ENCODE measurements at regions not wholly inside any gene's neighbourhood (a gene's known extent, or its start where the extent isn't known, plus 50 kb on each side); places are given as distances from the start of the nearest gene placed in this dataset.
"Not testable (repeated sequence)": the region's sequence is repeated elsewhere in the genome, so short reads cannot be mapped to it uniquely, and the experiment has no call there.

- TF ChIP-seq CTCF (IDR thresholded peaks at IDR 0.05) = no peak
- Histone ChIP-seq H3K36me3 (no peaks in the 10 kb centered on the region), H3K4me3 (no peak overlapping the region), H3K27me3 (no peaks in the 10 kb centered on the region), H3K27ac (no peak overlapping the region), H3K9me3 (peaks cover 0 to 9% of the 10 kb centered on the region in 2 donors), H3K4me1 (no peaks in the 10 kb centered on the region)
- no peak for DNase-seq (ENCODE audit: low spot score)
Measured at GRCh38 chr17:83162035-83162745, 82.8 kb downstream of the METRNL start.

GRCh38 chr17:83164490-83164889 lies 85.1 kb downstream of the METRNL start:
- peaks cover 0 to 13% of the 10 kb centered on the region in 2 donors for H3K9me3 ChIP-seq
- no peak for DNase-seq (ENCODE audit: low spot score)
- no peaks in the 10 kb centered on the region for H3K27me3 ChIP-seq
- no peaks in the 10 kb centered on the region for H3K4me1 ChIP-seq
- H3K27ac ChIP-seq = no peak overlapping the region
- no peaks in the 10 kb centered on the region for H3K36me3 ChIP-seq
- no peak for TF ChIP-seq CTCF (IDR thresholded peaks at IDR 0.05)
- H3K4me3 ChIP-seq = no peak overlapping the region

GRCh38 chr17:83170571-83171260 lies 91.3 kb downstream of the METRNL start:
- DNase-seq (ENCODE audit: low spot score) = no peak
- no peak for TF ChIP-seq CTCF (IDR thresholded peaks at IDR 0.05)

GRCh38 chr17:83171661-83172060 lies 92.3 kb downstream of the METRNL start:
- peak; percentile 43 for DNase-seq (ENCODE audit: low spot score)
- H3K27me3 ChIP-seq = no peaks in the 10 kb centered on the region

More at GRCh38 chr17:83170571-83171260, 91.3 kb downstream of the METRNL start:
- H3K4me1 ChIP-seq = no peaks in the 10 kb centered on the region
- H3K4me3 ChIP-seq = no peak overlapping the region
- peaks cover 0 to 13% of the 10 kb centered on the region in 2 donors for H3K9me3 ChIP-seq
- no peaks in the 10 kb centered on the region for H3K27me3 ChIP-seq
- no peak overlapping the region for H3K27ac ChIP-seq
- H3K36me3 ChIP-seq = no peaks in the 10 kb centered on the region

GRCh38 chr17:83172099-83172498 lies 92.7 kb downstream of the METRNL start:
- not testable (repeated sequence) for H3K27ac ChIP-seq; DNase-seq (ENCODE audit: low spot score); H3K27me3 ChIP-seq; H3K9me3 ChIP-seq; H3K4me1 ChIP-seq; H3K4me3 ChIP-seq; H3K36me3 ChIP-seq

More at GRCh38 chr17:83171661-83172060, 92.3 kb downstream of the METRNL start:
- Histone ChIP-seq H3K4me3 (no peak overlapping the region), H3K4me1 (no peaks in the 10 kb centered on the region), H3K9me3 (peaks cover 0 to 9% of the 10 kb centered on the region in 2 donors), H3K36me3 (no peaks in the 10 kb centered on the region), H3K27ac (no peak overlapping the region)
- TF ChIP-seq CTCF (IDR thresholded peaks at IDR 0.05) = no peak

GRCh38 chr17:83172646-83173045 lies 93.2 kb downstream of the METRNL start:
- H3K36me3 ChIP-seq; H3K4me3 ChIP-seq; H3K27ac ChIP-seq; DNase-seq (ENCODE audit: low spot score); H3K9me3 ChIP-seq; H3K4me1 ChIP-seq; H3K27me3 ChIP-seq: not testable (repeated sequence)

- H3K27ac ChIP-seq = not testable (repeated sequence)
Measured at GRCh38 chr17:83173180-83173913, 93.9 kb downstream of the METRNL start.

More at GRCh38 chr17:83173180-83173913, 93.9 kb downstream of the METRNL start:
- H3K27me3 ChIP-seq, H3K36me3 ChIP-seq, H3K4me3 ChIP-seq, H3K4me1 ChIP-seq, H3K9me3 ChIP-seq: not testable (repeated sequence)
- DNase-seq (ENCODE audit: low spot score) = peak; percentile 32
